ENCODE measurements at regions not wholly inside any gene's neighbourhood (a gene's known extent, or its start where the extent isn't known, plus 50 kb on each side); places are given as distances from the start of the nearest gene placed in this dataset.

DNA sequence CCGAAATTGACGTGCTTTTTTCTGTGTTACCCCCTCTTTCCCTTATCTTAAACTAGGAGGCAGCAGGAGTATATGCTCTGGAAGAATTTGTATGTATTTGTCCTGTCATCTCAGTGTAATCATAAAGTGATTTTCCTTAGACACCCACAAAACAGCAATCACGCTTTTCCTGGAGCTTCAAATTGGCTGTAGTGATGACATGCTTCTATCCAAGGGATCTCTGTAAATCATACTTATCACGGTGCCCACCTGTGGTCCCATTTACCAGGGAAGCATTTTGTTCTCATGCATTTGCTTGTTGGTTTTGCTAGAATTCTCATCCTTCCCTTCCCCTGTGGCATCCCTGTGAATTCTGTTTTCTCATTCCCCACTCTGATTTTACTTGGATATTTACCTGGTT lies 220.8 kb upstream of the THUMPD2 start:
- 87 to 91% methylated on average over 4 of the region's 4 CpGs for WGBS, 2 donors
- Histone ChIP-seq H3K27ac (no peak overlapping the region), H3K27me3 (no peaks in the 10 kb centered on the region), H3K9me3 (no peaks in the 10 kb centered on the region), H3K36me3 (no peaks in the 10 kb centered on the region), H3K4me3 (no peak overlapping the region), H3K4me1 (no peaks in the 10 kb centered on the region)
- intact Hi-C loops (cut with DNase I): no loop called here
- DNase-seq: no peak
- no peak for TF ChIP-seq EP300 (IDR thresholded peaks at IDR 0.05)
- TF ChIP-seq, protein P1, sequence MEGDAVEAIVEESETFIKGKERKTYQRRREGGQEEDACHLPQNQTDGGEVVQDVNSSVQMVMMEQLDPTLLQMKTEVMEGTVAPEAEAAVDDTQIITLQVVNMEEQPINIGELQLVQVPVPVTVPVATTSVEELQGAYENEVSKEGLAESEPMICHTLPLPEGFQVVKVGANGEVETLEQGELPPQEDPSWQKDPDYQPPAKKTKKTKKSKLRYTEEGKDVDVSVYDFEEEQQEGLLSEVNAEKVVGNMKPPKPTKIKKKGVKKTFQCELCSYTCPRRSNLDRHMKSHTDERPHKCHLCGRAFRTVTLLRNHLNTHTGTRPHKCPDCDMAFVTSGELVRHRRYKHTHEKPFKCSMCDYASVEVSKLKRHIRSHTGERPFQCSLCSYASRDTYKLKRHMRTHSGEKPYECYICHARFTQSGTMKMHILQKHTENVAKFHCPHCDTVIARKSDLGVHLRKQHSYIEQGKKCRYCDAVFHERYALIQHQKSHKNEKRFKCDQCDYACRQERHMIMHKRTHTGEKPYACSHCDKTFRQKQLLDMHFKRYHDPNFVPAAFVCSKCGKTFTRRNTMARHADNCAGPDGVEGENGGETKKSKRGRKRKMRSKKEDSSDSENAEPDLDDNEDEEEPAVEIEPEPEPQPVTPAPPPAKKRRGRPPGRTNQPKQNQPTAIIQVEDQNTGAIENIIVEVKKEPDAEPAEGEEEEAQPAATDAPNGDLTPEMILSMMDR (IDR thresholded peaks at IDR 0.05): no peak
- no peak for TF ChIP-seq POLR2A (IDR thresholded peaks at IDR 0.05)
- TF ChIP-seq POLR2AphosphoS5 (IDR thresholded peaks at IDR 0.05): no peak

DNA sequence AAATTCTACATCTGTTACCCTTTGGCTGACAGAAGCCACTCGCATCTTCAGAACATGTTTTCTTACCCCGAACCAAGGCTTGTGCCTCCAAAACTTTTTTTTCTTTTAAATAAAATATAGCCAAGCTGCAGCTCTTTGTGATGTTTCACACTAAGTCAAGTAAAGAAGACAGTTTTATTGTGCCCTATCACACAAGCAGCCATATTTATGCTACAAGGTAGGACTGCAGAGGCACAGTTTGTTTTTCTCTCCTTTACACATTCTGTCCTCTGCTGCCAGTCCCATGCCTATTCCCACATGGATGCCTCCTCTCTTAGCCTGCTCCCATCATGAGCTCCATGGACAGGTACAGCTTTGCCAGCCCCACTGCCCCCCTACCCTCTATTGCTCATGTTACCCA lies 219.6 kb upstream of the THUMPD2 start:
- no peaks in the 10 kb centered on the region for H3K4me1 ChIP-seq
- H3K36me3 ChIP-seq: no peaks in the 10 kb centered on the region
- DNase-seq: no peak
- WGBS, 2 donors: 80 to 81% methylated on average over 2 of the region's 2 CpGs
- H3K27ac ChIP-seq: no peak overlapping the region
- TF ChIP-seq, protein P1 (IDR thresholded peaks at IDR 0.05): no peak
- no peak for TF ChIP-seq POLR2AphosphoS5 (IDR thresholded peaks at IDR 0.05)
- TF ChIP-seq POLR2A (IDR thresholded peaks at IDR 0.05): no peak
- intact Hi-C loops (cut with DNase I): no loop called here
- H3K4me3 ChIP-seq: no peak overlapping the region
- no peaks in the 10 kb centered on the region for H3K27me3 ChIP-seq
- no peaks in the 10 kb centered on the region for H3K9me3 ChIP-seq

DNA sequence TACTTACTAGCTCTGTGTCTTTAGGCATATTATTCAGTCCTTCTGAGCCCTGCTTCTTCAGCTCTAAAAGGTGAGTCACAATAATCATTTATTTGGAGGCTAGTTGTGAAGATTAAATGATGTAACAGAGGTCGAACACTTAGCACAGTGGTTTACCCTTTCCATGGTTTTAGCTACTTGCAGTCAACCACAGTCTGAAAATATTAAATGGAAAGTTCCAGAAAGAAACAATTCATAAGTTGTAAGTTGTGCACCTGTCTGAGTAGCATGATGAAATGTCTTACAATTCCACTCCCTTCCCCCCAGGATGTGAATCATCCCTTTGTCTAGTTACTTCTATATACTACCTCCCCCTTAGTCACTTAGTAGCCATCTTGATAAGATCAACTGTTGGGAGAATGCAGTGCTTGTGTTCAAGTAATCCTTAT lies 217.6 kb upstream of the THUMPD2 start:
- Histone ChIP-seq H3K27me3 (no peaks in the 10 kb centered on the region), H3K36me3 (no peaks in the 10 kb centered on the region), H3K27ac (no peak overlapping the region), H3K9me3 (no peaks in the 10 kb centered on the region), H3K4me1 (no peaks in the 10 kb centered on the region), H3K4me3 (no peak overlapping the region)
- WGBS, 2 donors: 71 to 84% methylated on average over 1 of the region's 1 CpG
- TF ChIP-seq POLR2A (IDR thresholded peaks at IDR 0.05) (no peak), POLR2AphosphoS5 (IDR thresholded peaks at IDR 0.05) (no peak), EP300 (IDR thresholded peaks at IDR 0.05) (no peak)
- TF ChIP-seq, protein P1 (IDR thresholded peaks at IDR 0.05): no peak
- intact Hi-C loops (cut with DNase I): no loop called here
- no peak for DNase-seq

- Histone ChIP-seq H3K9me3 (no peaks in the 10 kb centered on the region), H3K36me3 (no peaks in the 10 kb centered on the region), H3K4me3 (no peak overlapping the region), H3K27me3 (no peaks in the 10 kb centered on the region), H3K4me1 (no peaks in the 10 kb centered on the region), H3K27ac (no peak overlapping the region)
- intact Hi-C loops (cut with DNase I): no loop called here
- TF ChIP-seq, protein P1 (IDR thresholded peaks at IDR 0.05): no peak
- no peak for DNase-seq
- WGBS, 2 donors: 76 to 84% methylated on average over 3 of the region's 3 CpGs
Measured at GRCh38 chr2:39995005-39995737, 216.1 kb upstream of the THUMPD2 start.

DNA sequence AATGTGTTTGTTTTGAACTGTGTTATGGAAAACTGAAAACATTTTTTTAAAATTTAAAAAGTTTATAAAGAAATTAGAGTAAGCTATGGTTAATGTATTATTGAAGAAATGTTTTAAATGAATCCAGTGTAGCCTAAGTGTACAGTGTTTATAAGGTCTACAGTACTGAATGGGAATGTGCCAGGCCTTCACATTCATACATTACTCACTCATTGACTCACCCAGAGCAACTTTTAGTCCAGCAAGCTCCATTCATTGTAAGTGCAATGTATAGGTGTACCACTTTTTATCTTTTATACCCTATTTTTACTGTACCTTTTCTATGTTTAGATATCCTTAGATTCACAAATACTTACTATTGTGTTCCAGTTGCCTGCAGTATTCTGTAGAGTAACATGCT lies 215.1 kb upstream of the THUMPD2 start:
- H3K27ac ChIP-seq: no peak overlapping the region
- intact Hi-C loops (cut with DNase I): no loop called here
- H3K4me3 ChIP-seq: no peak overlapping the region
- no peaks in the 10 kb centered on the region for H3K4me1 ChIP-seq
- H3K36me3 ChIP-seq: no peaks in the 10 kb centered on the region
- H3K27me3 ChIP-seq: no peaks in the 10 kb centered on the region
- no peaks in the 10 kb centered on the region for H3K9me3 ChIP-seq
- TF ChIP-seq EP300 (IDR thresholded peaks at IDR 0.05): no peak
- TF ChIP-seq, protein P1 (IDR thresholded peaks at IDR 0.05): no peak
- no peak for TF ChIP-seq POLR2A (IDR thresholded peaks at IDR 0.05)
- TF ChIP-seq POLR2AphosphoS5 (IDR thresholded peaks at IDR 0.05): no peak
- DNase-seq: no peak

Measured in sigmoid colon (tissue), 6 donors.